SU-DHL-6 (cell line): ENCODE measurements at regions not wholly inside any gene's neighbourhood (a gene's known extent, or its start where the extent isn't known, plus 50 kb on each side); places are given as distances from the start of the nearest gene placed in this dataset.

Source experiments
- H2AFZ ChIP-seq: fragments of 200-600 bp; sonication (generic); 2 replicates; pipeline ENCODE4 v1.6.1; 2014; ENCODE audit warnings: low read depth, mild to moderate bottlenecking, moderate library complexity, mixed read lengths, antibody characterized with exemption, low read length; ENCODE audit not compliant: severe bottlenecking
- H3F3A ChIP-seq: fragments of 200-600 bp; shearing (Covaris generic); 2 replicates; pipeline ENCODE4 v1.6.0; 2016; ENCODE audit warnings: antibody characterized with exemption, mild to moderate bottlenecking; ENCODE audit not compliant: insufficient read depth
- H3K27ac ChIP-seq: fragments of 200-600 bp; sonication (generic); 2 replicates; pipeline ENCODE4 v1.5.1; 2016; ENCODE audit warnings: low read depth, mild to moderate bottlenecking, low read length, moderate library complexity, mixed read lengths
- H3K27me3 ChIP-seq: fragments of 200-600 bp; sonication (generic), shearing (Covaris generic); 2 replicates; pipeline ENCODE4 v1.6.0; 2014; ENCODE audit warnings: mild to moderate bottlenecking, low read length
- H3K36me3 ChIP-seq: fragments of 200-600 bp; sonication (generic); 2 replicates; pipeline ENCODE4 v1.6.1; 2014; ENCODE audit warnings: mild to moderate bottlenecking, low read length, mixed read lengths
- H3K4me2 ChIP-seq: fragments of 300-600, 200-600 bp; shearing (Covaris generic), sonication (generic); 2 replicates; pipeline ENCODE4 v1.6.0; 2014; ENCODE audit warnings: low read length, low read depth, mild to moderate bottlenecking; ENCODE audit not compliant: poor library complexity, severe bottlenecking
- H3K4me3 ChIP-seq: fragments of 200-600 bp; sonication (generic); 2 replicates; pipeline ENCODE4 v1.5.1; 2014; ENCODE audit warnings: antibody characterized with exemption, low read length, mild to moderate bottlenecking, mixed read lengths; ENCODE audit not compliant: insufficient read depth, poor library complexity, severe bottlenecking
- H3K79me2 ChIP-seq: fragments of 200-600 bp; sonication (generic); 2 replicates; pipeline ENCODE4 v1.6.1; 2014; ENCODE audit warnings: mild to moderate bottlenecking, low read length, moderate library complexity; ENCODE audit not compliant: insufficient read depth
- H3K9ac ChIP-seq: fragments of 200-600 bp; sonication (generic); 2 replicates; pipeline ENCODE4 v1.7.0; 2014; ENCODE audit warnings: mild to moderate bottlenecking, low read length
- H3K9me2 ChIP-seq: fragments of 200-600 bp; sonication (generic); replicated peaks from 2 replicates; pipeline ENCODE4 v1.6.1; 2014; ENCODE audit warnings: low read length; ENCODE audit not compliant: insufficient read depth
- H3K9me3 ChIP-seq: fragments of 200-600 bp; sonication (generic); 2 replicates; pipeline ENCODE4 v1.6.1; 2014; ENCODE audit warnings: low read length, mixed read lengths; ENCODE audit not compliant: insufficient read depth
- H4K20me1 ChIP-seq: fragments of 200-600 bp; sonication (generic); 2 replicates; pipeline ENCODE4 v1.6.1; 2014; ENCODE audit warnings: low read depth, mild to moderate bottlenecking, antibody characterized with exemption, low read length, moderate library complexity, mixed read lengths
- CTCF ChIP-seq: fragments of 200-600 bp; sonication (generic); IDR thresholded peaks from one replicate; pipeline ENCODE4 v1.5.1; 2017; ENCODE audit warnings: antibody characterized with exemption, mild to moderate bottlenecking, low read length, moderate library complexity; ENCODE audit not compliant: insufficient read depth, poor library complexity, severe bottlenecking
- EZH2phosphoT487 ChIP-seq: fragments of 200-600 bp; sonication (generic), shearing (Covaris generic); conservative IDR thresholded peaks from 2 replicates; pipeline ENCODE4 v1.6.1; 2018; ENCODE audit warnings: mild to moderate bottlenecking, antibody characterized with exemption, low read length, moderate library complexity, mixed read lengths

- Histone ChIP-seq H2AFZ (no peak overlapping the region), H3K27me3 (no peaks in the 10 kb centered on the region), H3K27ac (no peak overlapping the region), H3F3A (no peaks in the 10 kb centered on the region), H3K9ac (no peak overlapping the region), H4K20me1 (no peaks in the 10 kb centered on the region), H3K9me3 (no peaks in the 10 kb centered on the region), H3K4me3 (no peak overlapping the region), H3K4me2 (no peak overlapping the region), H3K79me2 (no peaks in the 10 kb centered on the region), H3K36me3 (no peaks in the 10 kb centered on the region), H3K9me2 (no peaks in the 10 kb centered on the region)
- TF ChIP-seq CTCF: no peak
Observed at GRCh38 chr21:16605597-16605996, 875.8 kb downstream of the USP25 start.

- Histone ChIP-seq H2AFZ (no peak overlapping the region), H3K36me3 (no peaks in the 10 kb centered on the region), H3K27ac (no peak overlapping the region), H3K4me2 (no peak overlapping the region), H3K9me2 (no peaks in the 10 kb centered on the region), H3K4me3 (no peak overlapping the region), H4K20me1 (no peaks in the 10 kb centered on the region), H3F3A (no peaks in the 10 kb centered on the region), H3K9me3 (no peaks in the 10 kb centered on the region), H3K27me3 (no peaks in the 10 kb centered on the region), H3K9ac (no peak overlapping the region), H3K79me2 (no peaks in the 10 kb centered on the region)
- TF ChIP-seq EZH2phosphoT487 (no peak), CTCF (no peak)
Observed at GRCh38 chr21:16606271-16606670, 876.5 kb downstream of the USP25 start.

- Histone ChIP-seq H3K79me2 (no peaks in the 10 kb centered on the region), H3K9ac (no peak overlapping the region), H3K27ac (no peak overlapping the region), H3K27me3 (no peaks in the 10 kb centered on the region), H2AFZ (no peak overlapping the region), H3K36me3 (no peaks in the 10 kb centered on the region), H3K4me3 (no peak overlapping the region), H3F3A (no peaks in the 10 kb centered on the region), H3K4me2 (no peak overlapping the region), H3K9me3 (no peaks in the 10 kb centered on the region), H4K20me1 (no peaks in the 10 kb centered on the region), H3K9me2 (no peaks in the 10 kb centered on the region)
- TF ChIP-seq CTCF (no peak), EZH2phosphoT487 (no peak)
Observed at GRCh38 chr21:16608209-16608830, 878.5 kb downstream of the USP25 start.
